ENCODE measurements at regions not wholly inside any gene's neighbourhood (a gene's known extent, or its start where the extent isn't known, plus 50 kb on each side); places are given as distances from the start of the nearest gene placed in this dataset.
A peak's percentile ranks its signal among the peaks of the same experiment; 100 is the strongest.

DNA sequence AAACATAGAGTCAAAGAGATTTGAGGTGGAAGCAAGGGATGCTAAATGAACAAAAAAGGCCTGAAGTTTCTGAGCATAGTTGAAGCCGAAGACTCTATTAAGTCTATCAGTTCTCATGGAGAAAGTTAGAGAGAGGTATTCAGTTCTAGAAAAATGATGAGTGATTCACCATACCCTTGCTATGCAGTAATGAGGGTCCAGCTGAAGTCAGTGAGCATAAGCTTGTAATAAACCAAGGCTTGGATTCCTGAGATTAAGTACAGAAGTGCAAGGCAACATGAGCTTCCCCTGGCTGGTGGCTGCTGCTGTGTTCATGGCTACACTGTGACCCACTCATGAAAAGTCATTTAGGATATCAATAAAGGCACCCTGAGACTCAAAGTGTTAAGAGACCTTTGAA lies 129.7 kb upstream of the MTAP start:
- DNase-seq = no peak

DNA sequence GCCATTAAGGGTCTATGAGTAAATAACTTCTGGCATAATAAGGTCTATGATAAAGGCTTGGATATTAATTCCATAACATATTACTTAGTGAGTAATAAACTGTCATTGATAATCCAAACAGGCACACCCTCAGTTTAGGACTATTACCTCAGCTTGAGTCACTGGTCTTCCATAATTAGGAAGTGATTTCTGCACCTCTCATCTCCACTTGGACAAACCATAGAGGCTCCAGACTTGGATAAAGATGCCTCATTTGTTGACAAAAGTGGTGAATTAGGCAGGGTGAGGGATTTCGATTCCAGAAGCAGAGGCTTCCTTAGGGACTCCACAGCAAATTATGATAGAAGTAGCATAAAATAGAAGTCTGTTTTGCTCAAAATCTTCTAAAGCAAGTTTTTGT lies 127.5 kb upstream of the MTAP start:
- no peak for DNase-seq

DNA sequence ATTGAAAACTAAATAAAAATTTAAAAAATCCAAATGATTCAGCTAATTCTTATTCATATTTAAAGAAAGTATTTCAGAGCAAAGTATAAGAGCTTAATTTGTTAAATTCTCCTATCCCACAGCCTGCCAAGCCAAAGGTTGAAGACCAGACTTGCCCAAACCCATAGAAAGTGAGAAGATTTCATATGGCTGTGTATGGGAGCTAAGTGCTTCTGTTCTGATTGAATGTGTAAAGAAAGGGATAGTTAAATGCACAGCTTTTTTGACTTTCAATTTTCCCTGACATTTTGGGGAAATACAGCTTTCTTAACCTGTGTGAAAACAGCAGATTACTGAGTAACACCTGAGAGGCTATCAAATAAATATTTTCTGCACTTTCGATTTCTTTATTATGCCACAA lies 125.0 kb upstream of the MTAP start:
- no peak for DNase-seq

DNA sequence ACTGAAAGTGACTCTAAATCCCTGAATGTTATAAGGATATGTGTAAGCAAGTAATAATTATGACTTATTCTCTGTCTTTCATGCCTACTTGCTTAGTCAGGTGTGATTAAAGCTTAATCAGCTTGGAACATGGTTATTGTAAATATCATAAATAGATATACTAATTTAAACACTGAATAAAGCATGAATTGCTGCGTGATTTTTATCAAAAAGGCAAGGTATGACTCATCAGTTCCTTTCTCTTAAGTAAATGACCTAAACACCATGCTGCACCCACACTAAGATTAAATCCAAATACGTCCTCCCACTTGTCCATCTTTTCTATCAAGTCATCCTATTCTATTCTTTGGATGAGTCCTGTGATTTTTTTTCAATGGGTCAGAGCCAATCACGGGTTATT lies 124.6 kb upstream of the MTAP start:
- no peak for DNase-seq

DNA sequence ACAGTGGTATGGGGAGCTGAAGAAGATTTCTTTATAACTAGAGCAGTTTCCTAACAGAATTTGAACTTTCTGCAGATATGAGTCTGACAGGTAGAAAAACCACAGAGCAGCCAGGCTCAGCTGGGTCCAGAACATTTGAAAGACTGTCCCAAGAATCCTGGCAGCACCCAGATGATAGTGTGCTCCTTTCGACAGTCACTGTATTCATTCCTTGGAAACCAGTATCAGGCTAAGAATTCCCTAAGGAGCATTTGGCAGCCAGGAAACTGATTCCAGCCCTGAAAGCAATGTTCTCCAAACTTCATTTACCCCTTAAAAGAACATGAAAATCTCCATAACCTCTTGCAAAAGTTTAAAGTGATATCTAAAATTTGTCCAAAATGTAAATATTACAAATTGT lies 123.0 kb upstream of the MTAP start:
- no peak for DNase-seq

DNA sequence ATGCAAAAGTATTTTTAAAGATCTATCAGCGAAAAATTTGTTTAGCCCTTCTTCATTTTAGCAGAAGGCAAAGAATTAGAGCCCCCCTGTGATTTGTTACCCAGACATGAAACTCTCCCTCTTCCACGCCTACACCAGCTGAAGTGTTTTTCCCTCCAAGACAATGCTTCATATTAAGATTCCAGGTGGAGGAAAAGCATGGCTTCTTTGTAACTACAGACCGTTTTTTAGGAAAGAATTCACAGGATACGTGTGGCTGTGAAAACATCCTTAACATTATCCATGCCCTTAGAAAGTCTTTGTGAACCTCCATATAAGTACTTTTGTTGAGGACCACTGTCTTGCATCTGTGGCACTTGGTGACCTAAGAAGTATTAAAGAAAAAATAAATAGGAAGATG lies 121.8 kb upstream of the MTAP start:
- DNase-seq = no peak

DNA sequence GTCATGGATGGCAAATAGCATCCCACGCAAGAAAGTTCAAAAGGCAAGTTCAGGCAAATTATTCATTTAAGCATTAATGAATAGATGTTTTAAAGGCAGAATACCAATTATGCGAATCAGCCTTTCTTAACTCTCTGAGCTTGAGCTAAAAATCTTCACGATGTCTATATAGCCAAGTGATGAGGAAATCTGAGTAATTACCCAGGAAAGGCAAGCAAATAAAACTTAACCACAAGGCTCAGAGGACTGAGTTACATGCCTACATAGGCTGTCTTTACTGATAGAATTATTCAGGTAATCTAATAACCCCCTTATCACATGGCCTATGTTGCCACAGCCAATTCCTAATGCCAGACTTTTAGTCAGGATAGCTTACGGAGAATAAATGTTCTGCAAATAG lies 120.8 kb upstream of the MTAP start:
- no peak for DNase-seq

DNA sequence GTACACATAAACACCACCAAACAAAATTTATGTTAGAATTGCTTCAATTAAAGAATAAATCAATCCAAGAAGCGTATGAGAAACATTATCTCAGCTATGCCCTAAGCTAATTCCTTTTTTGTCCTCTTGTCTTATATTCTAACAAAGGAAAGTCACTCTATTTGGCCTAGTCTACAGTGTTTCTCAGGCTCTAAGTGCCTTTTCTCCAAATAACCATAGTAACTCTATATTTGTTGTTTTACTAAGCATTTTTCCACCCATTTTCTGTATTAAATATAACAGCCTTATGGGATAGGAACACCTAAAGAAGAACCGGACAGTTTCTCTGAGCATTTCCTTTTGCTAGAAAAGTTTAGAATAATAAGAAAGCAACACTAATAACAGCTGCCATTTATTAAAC lies 120.1 kb upstream of the MTAP start:
- DNase-seq = no peak

DNA sequence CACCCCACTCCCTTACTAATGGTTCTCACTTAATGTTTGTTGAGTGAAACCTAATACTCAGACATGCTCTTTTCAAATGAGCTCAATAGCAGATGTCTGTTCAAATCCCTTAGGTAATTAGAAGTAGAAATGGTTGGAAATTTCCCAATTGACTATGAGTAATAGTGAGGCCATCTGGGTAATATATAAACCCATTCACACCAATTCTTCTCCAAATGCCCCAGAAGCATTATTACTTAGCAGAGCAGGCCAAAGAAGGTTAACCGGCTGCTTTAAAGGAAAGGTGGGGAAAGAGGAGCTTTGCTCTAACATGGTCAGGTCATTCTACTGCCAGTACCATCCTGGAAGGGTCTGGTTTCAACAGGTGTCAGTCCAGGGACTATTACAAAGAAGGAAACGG lies 119.5 kb upstream of the MTAP start:
- DNase-seq = no peak

DNA sequence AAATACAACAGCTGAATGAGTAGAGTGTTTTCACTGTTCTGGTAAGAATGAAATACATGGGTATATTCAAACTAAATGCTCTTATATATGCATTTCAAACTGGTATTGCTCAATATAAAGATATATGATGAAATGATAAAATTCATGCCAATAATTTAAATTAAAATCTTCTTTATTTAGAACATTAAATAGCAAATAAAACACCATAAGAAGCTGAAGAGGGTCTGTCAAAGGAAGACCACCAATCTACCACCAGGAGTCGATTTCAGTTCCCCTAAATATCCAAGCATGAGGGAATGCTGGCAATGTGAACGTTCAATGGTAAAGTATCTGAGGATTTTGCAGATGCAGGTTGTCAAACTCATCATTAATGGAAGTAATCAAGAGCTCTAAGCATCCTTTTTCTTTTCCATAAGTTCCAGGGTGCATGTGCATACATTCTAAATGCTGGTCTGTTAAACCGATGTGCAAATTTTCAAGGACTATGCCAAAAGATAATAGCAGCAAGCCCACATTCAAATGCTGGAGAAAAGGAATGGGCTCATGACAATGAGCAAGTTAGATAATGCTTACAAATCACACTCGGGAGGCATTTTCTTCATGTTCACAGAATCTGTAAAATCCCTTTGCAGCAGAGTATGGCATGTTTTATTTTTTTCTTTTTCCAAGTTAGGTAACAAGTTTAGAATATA lies 118.8 kb upstream of the MTAP start:
- DNase-seq = no peak

DNA sequence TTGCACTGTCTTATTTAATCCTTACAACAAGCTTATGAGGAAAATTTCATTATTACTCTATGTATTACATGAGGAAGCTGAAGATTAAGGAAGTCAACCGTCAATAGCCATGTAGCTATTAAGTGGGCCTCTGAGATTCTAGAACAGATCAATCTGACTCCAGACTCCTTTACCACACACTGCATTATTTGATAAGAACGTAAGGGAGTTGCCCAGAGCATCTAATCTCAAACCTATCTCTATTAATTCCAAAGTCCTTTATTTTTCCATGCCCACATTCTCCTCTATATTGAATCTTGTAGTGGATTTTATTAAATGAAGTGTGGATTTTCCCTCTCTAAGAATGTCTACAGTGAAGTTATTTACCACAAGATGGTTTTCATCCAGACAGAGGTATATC lies 118.2 kb upstream of the MTAP start:
- no peak for DNase-seq

DNA sequence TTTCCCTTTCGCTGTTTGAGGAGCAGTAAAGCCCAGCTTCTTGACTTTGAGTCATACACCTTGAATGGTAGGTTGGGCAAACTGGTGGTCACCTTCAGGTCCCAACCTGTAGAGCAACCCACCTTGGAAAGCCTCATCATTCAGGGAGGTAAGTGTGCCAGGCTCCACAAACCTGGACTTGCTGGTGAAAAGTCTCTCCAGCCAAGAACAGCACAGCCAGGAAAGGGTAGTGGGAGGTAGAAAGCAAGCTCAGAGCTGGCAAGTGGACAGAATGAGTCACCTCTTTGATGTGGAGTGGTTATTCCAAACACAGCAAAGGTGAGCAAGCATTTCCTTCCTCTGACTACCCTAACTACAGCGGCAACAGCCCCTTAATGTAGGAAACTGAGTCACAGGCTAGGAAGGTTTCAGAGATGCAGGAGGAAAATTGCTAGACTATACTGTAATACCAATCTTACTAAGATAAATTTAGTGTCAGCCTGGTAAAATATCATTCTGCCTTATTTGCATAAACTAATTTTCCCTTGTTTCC lies 117.5 kb upstream of the MTAP start:
- DNase-seq = peak; percentile 56

DNA sequence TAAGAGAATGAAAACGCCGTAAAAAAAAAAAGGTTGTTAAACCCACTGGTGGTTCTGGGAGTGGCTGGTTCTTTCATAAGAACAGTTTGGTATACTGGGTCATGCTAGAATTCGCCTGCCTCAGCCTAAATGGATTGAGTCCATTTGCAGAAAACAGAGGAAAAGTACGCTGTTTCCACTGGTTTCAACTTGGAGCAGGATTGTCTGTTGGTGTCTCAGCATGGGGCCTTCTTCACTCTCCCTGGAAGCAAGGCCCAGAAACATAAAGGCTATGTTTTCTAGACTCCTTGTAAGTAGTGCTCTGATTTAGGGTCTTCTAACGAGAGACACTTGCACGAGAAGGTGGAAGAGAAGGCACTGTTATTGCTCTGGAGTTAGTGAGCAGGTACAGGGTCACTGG lies 116.9 kb upstream of the MTAP start:
- DNase-seq = no peak

DNA sequence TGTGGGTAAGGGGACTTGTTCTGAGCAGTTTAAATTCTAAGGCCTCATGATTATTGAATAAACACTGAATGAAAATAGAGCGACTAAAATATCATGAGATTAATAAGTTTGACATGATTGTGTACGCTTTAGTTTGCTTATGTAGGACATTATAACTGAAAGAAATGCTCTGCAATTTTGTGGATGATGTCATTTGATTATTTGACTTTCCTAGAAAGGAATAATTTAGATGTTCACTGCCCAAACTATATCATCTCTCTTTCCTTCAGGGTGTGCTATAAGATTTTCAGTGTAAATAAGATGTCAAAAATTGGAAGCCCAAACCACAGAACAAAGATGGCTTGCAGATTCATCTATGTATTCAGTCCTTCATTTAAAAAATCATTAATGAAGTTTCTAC lies 115.7 kb upstream of the MTAP start:
- no peak for DNase-seq

DNA sequence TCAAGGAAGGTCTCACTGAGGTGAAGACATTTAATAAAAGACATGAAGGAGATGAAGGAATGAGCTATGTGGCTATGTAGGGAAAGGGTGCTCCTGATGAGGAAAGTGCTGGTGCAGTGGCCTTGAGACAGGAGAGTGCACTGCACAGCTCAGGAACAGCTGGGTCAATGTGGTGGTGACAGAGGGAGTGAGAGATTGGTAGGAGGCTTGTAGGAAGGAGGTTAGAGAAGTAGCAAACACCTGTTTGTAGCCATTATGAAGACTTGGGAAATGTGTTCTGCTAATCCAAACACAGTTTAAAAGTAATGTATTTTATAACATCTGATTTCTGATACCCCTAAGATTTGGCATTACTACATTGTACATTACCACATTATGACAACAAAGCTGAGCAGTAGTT lies 115.1 kb upstream of the MTAP start:
- no peak for DNase-seq

DNA sequence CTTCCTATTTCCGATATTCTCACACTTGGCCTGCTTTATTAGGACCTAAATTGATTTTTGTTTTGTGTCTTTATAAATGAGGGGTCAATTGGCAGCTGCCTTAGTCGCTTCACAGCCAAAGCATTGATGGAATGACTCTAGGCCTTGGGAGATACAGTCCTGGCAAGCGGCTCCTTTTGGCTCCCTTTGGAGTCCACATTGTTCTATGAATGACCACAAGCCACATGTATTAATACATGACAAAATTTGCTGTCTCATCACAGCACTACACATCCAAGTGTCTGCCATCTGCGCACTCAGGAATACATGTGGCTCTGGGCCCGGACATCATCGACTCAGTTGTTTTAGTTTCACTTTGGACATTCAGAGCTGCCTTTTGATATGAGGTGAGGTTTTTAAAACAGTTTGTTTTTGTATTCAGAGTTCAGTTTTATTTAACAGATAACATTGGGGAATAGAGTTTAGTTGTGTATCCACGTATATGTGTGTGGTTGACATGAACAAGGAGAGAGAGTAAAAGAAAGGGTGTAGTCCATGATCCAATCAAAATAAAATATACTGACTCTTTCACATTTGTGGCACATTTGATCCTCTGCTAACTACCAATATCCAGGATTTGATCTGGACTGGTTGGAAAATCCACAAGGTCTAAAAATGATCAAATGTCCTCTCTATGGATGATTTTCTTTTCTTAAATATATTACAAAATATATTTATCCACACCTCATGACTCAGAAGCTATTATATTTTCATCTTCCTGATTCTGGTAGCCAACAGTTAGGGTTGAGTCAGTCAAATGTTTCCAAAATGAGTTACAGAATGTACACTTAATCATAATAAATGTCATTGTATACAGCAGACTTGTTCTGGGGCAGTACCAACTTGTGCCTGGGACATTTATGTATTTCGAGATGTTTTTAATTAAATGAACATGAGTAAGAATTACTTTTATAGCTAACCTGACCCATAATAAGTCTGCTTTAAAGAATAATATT lies 114.0 kb upstream of the MTAP start:
- DNase-seq = no peak

DNA sequence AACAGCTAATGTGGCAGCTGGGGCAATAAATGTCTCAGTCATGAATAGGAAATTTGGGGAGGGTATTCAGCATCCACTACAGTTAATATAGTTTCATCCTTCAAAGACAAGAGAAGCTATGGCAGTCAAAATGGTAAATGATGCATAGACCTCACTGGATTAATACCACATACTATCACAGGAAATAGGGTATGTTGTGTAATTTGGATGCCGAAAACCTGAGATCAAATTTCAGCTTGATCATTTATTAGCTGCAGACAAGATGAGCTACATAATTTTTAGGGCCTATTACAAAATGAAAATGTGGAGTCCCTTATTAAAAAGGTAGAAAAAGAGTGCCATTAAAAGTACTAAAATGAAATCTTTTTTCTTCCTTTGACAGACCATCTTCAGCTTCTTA lies 112.6 kb upstream of the MTAP start:
- DNase-seq = no peak

DNA sequence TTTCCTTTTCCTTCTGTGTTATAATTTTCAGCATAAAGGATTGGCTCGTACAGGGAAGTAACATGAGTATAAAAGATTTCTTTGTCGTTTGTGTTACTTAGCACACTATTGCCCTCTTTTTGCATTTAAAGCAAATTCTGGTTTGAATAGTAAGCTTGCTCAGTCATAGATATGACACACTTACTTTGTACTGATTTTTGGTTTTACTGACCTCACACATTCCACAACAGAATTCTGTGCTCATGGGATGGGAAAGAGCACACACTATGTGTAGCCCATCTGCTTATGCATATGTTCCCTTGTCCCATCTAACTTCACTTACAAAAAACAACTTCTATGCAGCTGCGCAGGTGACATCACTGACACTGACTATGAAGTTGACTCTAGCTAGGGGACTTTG lies 111.9 kb upstream of the MTAP start:
- no peak for DNase-seq

DNA sequence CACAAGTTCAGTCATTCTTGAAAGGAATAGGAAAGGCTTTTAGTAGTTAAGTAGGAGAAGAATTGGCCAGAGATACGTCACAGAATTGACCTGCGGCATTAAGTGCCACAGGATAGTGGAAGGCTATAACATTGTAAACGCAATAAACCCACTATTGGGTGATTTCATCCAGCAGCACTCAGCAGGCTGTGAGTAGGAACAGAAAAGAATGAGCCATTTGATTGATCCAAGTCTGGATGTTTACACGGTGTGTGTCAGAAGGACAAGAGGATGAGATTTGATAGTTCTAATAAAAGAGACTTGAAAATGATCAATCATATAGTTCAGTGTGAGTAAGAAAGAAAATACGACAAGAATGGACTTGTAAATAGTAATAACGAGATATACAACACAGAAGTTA lies 110.0 kb upstream of the MTAP start:
- DNase-seq = no peak

DNA sequence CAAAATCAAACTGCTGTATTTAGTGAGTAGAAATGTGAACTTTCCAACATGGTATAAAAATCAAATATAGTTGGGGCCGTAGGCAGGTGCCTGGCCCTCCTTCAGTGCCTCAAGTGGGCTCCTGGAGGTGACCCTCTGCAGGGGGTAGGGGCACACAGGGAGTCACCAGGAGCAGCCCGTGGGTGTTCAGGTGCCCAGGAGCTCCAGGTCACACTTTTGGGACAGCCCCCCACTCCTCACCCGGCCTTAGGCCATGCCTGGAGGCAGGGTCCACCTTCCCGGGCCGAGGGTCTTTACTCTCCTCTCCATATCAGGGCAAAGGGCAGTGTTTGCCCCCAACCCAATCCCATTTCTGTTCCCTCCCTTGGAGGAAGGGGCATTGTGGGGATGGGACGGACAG lies 108.0 kb upstream of the MTAP start:
- no peak for DNase-seq

DNA sequence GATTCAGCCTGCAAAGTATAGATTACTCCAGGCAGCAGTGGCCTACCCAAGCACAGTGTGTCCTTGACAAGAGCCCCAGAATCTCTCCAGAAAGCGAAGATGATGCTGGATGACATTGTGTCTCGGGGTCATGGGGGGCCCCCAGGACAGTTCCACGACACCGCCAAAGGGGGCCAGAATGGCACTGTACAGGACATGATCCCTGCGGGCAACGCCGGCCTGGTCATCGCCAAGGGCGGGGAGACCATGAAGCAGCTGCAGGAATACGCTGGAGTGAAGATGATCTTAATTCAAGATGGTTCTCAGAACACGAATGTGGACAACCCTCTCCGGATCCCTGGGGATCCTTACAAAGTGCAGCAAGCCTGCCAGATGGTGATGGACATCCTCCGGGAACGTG lies 107.0 kb upstream of the MTAP start:
- DNase-seq = no peak

DNA sequence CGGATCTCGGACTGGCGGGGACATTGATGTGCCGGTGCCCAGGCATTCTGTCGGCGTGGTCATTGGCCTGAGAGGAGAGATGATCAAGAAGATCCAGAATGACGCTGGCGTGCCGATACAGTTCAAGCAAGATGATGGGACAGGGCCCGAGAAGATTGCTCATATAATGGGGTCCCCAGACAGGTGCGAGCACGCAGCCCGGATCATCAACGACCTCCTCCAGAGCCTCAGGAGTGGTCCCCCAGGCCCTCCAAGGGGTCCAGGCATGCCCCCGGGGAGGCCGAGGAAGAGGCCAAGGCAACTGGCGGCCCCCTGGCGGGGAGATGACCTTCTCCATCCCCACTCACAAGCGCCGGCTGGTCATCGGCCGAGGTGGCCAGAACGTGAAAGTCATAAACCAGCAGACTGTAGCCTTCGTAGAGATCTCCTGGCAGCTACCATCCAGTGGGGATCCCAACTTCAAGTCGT lies 106.5 kb upstream of the MTAP start:
- no peak for DNase-seq

DNA sequence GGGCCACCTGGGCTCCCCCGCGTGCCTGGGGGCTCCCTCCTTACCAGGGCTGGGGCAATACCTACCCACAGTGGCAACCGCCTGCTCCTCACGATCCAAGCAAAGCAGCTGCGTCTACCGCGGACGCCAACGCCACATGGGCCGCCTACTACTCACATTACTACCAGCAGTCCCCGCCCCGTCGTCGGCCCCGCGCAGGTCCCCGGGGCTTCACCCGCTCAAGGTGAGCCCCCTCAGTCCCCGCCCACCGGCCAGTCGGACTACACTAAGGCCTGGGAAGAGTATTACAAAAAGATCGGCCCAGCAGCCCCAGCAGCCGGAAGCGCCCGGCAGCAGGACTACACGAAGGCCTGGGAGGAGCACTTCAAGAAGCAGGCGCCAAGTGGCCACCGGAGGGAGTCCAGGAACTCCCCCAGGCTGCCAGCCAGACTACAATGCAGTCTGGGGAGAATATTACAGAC lies 106.0 kb upstream of the MTAP start:
- no peak for DNase-seq

DNA sequence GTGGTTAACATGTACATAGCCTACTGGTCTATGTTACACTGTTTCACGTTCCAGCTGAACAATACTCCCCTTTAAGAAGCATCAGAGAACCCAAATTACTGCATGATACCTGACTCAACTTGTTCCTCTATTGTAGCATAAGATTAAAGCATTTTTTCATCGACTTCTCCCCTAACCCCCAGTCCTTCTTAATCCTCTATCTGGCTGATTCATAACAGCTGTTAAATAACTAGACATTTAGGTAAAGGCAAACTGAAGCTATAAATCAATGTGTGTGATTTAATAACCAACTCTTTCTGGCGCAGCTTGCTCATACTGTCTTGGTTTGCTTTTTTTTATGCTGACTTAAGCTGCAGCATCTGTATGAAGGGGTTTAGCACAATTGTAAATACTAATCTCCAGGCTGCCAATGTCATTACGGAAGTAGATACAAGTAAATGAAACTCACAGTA lies 94.2 kb upstream of the MTAP start:
- DNase-seq = no peak

Data from stimulated activated CD8-positive, alpha-beta memory T cell treated with anti-CD3 and anti-CD28 coated beads, Interleukin-4, amount 100 ng/mL, for 48 hours (primary cell).